Head of caudate nucleus (tissue), 42 donors: ENCODE measurements at regions not wholly inside any gene's neighbourhood (a gene's known extent, or its start where the extent isn't known, plus 50 kb on each side); places are given as distances from the start of the nearest gene placed in this dataset.

Experiments used
- DNase-seq, 42 donors: peaks; one replicate each; pipeline versions ENCODE4 v3.0.0 to v3.0.0-alpha.2; 2020 to 2021; ENCODE audit warnings: mixed read lengths in 7 of 42
- intact Hi-C: fragments of 100-400 bp; cut with DNase I; formaldehyde crosslinking; loops from one replicate; pipeline ENCODE4 v1.15.0; 2022

DNA sequence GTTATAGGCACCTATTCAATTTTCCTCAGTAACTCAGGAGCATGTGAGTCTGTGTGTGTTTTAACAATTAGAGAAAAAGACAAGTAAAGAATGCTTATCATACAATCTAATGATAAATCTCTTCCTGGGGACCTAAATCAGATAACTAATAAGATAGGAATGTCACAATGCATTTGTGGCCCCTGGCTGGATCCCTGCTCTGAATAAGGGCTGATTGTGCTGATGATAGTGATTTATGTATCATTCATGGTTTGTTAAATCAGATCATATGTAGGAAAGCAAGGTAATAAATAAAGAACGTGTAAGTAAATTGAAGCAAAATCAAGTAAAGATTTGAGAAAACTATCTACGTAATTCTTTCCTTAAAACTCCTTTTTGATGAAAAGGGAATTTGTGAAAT is 145.9 kb downstream of the C7orf25 start:
- intact Hi-C loops: no loop called here
- DNase-seq: no peak

DNA sequence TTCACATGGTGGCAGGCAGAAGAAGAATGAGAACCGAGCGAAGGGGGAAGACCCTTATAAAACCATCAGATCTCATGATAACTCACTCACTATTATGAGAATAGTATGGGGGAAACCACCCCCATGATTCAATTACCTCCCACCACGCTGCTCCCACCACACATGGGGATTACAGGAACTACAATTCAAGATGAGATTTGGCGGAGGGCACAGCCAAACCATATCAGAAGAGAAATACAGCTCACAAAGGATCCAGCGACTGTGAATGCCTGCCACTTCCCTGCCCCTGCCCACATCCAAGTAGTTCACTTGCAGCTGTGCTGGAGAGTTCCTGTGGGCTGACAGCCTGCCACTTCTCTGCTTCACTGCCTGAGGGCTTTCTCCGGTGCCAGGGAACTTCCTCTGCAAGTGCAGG is 148.7 kb downstream of the C7orf25 start:
- peak in 19 of 42 donors; percentile 7 to 61 (median 30) for DNase-seq

DNA sequence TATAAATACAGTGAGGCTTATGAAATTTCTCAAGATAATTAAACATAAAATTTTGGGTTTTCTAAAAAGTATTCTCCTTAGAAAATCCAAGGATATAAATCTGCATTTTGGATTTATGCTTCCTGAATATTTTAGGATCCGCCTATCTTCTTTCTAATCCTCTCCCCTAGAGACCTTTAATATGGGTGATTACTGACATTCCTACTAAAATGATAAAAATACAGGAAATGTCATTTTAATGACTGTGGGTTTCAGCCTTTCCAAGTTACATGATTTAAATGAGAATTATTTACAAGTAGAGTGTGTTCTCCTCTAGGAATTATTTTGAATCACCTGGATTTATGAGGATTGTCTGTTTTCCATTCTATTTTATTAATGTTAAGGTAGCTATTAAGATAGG is 150.4 kb downstream of the C7orf25 start:
- intact Hi-C loops: no loop called here
- no peak for DNase-seq

More for the DNA sequence above, 148.7 kb downstream of the C7orf25 start:
- intact Hi-C loops: no loop called here

DNA sequence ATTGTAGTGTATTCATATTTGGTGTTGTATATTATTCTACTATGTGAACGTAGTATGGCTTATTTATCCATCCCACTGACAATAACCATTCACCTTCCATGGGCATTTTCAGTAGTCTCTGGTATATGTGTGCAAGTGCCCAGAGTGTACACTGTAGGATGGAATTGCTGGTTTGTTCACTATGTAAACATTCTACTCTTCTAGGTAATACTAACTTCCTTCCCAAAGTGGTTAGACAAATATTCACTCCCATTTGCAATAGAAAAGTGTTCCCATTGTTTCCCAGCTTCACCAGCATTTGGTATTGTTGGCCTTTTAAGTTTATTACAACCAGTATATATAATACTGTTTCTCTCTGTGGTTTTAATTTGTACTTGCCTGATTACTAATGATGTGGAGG is 153.7 kb downstream of the C7orf25 start:
- DNase-seq: no peak
- intact Hi-C loops: no loop called here

DNA sequence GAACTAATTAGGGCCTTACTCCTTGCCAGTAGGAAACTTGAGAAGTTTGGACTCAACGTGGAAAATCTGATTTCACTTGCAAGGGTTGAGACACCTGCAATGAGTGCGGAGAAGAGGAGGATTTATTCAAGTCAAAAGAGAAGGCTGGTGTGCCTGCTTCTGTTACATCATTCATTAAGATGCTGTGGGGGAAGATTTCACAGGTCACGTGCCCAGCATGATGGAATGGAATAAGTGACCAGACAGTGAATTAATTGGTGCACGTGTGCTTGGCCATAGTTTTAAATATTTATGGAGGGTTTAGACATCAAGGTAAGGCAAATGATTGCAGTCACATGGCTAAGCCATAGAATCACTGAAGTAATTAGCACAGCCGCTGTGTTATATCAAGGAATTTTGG is 155.0 kb downstream of the C7orf25 start:
- no peak for DNase-seq
- intact Hi-C loops: no loop called here

DNA sequence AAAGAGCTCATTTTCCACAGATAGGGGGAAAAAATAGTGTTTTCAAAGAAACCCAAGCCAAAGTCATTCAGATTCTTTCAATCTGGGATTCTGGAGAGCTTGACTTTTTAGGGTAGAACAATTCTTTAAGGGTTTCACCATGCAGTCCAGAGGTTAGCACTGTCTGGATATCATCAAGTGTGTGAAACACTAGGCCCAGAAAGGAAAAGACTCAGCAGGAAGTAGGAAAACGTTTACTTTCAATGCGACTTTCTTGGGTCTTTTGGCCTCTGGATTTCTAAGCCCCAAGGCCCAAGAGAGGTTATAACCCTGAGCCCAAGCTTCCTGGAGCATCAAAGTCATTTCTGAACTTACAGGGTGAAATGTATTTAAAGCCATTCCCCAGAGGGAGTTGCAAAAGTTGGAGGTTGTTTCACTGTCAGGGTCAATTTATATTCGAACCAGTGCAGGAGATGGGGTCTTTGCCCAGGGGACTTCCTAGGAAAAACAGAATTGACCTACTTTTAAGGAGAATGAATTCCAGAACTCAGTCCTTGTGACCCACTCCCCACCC is 158.0 kb downstream of the C7orf25 start:
- intact Hi-C loops: no loop called here
- no peak for DNase-seq

DNA sequence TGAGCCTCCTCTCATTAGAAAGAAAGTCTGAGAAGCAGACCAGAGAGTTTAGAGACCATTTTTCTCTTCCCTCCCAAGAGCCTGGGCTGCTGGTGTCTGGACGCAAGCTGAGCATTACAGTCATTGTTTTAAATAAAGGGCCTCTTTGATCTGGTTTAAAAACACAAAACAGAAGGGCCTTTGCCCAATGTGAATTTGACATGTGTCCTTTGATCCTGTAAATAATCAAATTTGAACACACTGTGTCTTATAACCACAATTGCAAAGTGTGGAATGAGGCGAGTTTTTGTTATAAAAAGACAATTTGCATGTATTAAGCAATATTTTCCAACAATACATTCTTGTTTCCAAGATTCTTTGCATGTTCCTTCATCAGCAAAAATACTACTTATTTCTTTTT is 158.5 kb downstream of the C7orf25 start:
- intact Hi-C loops: no loop called here
- DNase-seq: peak in 7 of 42 donors; percentile 10 to 60 (median 32)

DNA sequence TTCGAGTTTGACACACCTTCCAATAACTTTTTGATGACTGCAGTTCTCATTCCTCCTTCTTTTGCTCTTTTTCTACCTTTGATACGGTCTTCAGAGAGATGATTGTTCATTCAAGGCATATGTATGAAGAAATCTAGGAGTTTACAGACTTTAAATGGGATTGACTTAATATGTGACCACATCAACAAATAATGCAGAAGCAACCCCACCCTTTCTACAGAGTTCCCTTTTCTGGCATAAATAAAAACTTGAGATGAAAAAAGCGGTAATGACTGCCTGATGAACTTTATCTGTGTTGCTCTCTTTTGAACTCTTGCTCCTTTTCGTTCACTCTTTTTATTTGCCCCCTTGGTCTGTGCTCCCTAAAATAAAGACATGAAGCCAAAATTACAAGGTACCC is 161.7 kb downstream of the C7orf25 start:
- no peak for DNase-seq
- intact Hi-C loops: no loop called here

DNA sequence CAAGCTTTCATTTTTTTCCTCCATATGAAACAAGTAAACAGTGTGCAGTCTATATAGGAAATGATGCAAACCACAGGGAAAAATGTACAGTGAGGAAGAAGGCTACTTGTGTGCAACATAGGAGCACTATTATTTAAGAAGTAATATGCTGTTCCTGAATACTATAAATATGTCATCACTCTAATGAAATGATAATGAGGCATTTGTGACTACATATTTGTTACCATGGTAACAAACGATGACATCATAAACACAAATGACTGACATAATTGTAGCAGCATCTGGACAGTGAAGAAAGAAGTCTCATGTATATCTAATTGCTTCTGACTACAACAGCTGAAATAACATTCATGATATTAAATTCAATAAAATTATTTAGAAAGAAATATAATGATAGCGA is 164.8 kb downstream of the C7orf25 start:
- DNase-seq: no peak

DNA sequence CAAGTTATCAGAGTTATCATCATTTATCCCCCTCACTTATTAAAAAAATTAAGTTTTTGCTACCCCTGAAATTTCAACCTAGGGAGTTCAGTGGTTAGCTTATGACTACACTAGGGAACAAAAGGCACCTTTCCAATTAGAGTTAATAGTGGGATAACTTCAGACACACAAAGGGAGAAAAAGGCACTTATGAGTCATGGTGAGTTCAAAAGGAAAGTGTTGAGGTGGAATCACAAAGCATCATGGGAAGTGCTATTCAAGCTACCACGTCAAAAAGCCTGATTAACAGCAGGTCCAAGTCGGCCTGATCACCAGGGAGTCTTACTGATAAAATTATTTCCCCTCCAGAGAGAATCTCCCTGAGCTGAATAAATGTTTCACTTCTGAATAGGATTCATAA is 165.7 kb downstream of the C7orf25 start:
- intact Hi-C loops: no loop called here
- DNase-seq: no peak

More for the DNA sequence above, 164.8 kb downstream of the C7orf25 start:
- intact Hi-C loops: no loop called here

DNA sequence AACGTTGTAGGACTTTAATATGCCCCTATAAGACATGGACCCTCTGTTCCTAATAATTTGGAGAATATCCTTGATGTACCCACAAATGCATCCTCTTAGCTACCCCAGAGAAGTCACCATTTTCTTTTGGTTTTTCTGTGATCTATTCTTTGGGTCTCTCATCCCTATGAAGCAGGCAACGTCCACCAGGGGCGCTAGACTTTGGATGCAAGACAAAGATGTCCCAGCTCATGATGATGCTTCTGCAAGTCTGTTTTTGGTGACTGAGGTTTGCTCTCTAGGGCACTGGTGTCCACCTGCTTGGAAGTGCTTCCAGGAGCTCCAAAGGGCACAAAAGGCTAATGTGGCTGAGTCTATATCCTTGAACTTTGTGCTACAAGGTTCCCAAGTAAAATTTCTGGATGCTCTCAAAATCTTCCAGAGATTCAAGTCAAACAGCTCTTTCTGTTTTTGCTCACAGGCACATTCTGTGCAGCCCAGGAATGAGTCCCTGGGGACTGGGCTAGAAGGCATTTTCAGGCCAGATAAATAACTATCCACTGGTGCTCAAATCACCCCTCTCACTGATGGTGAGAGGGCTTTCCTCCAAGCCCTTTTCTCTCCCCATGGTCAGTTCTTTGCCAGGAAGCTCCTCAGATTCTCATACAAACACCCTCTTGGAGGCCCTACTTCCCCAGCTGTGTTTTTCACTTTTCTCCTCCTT is 166.4 kb downstream of the C7orf25 start:
- DNase-seq: peak in 20 of 42 donors; percentile 10 to 78 (median 42)
- intact Hi-C loops: no loop called here

DNA sequence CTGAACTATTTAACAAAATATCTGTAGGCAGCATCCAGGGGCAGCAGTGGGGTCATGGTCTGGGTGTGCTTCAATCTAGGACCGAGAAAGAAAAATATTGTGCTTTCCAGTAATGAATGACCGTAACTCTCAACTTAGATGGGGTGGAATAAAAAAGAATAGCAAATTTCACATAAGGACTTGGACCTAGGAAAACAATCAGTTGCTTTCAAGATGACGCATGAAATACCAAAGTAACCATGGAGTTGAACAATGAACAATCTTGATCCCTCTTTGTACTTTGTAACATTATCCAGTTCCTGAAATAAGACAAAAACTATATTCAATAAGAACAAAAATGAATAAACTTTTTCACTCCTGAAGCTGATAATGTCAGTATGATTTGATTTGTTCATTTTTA is 167.1 kb downstream of the C7orf25 start:
- intact Hi-C loops: no loop called here

DNA sequence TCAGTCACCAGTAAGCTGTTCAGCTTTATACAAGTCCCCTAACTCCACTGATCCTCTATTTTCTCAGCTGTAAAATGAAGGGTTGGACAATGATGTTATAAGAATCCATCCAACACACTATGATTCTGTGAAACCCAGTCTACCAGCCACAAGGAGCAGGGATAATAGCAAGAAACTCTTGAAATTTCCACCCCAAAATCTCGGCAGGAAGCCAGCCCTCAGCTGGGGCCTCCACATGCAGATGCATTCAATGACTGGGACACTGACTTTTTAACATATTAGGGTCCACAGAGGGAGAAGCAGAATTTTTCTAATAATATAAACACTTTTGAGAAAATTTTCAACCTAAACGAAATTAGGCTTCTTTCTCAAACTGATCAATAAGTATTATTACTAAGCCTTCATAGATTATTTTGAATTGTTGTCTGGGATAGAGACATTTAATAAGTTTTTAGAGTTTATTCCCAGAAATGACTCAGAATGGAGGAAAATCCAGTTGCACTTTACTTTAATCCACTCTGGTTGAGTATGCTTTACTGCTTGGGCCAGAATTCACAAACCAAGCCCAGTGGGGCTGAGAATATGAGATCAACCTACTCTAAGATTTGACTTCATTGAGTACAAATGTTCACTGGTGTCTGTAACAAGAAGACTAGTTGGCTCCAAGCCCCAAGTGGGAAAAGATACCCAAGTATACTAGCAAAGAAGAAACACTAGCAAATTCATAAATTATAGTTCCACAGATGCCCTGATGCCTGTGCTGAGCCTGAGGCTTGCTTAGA is 168.6 kb downstream of the C7orf25 start:
- intact Hi-C loops: no loop called here
- no peak for DNase-seq

More for the DNA sequence above, 167.1 kb downstream of the C7orf25 start:
- no peak for DNase-seq

DNA sequence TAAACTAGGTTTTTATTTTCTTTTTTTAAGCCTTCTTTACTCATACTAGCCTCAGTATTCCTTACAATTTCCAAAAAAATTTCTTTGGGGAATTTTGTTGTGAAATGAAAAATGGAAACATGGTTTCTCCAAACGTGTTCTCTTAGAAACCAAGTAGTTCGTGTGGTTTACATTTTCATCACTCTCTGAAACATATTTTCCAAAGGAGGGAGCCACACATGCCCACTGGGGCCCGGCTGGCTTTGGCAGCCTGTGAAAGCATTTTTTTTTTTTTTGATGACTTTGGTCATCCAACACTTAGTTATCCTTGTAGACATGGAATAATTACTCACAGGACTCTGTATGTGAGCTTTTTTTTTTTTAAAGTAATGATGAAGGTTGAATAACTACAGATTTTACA is 169.6 kb downstream of the C7orf25 start:
- intact Hi-C loops: no loop called here
- no peak for DNase-seq

DNA sequence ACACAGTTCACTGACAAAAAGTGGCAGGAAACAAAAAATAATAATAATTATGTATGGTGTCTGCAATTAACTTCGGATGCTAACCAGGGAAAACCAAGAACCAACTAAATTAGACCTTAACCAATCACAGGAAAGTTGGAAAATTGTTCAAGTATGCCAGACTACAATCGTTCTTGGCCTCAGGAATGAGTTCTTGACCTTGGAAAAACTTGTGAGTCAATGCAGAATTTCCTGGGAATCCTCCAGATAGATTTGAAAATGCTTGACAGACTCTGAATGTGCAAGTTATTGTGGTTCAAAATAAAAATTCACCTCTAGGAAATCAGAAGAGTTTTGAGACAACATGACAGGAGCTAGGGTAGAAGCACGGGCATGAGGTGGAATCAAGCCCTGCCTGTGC is 171.5 kb downstream of the C7orf25 start:
- no peak for DNase-seq
- intact Hi-C loops: no loop called here

DNA sequence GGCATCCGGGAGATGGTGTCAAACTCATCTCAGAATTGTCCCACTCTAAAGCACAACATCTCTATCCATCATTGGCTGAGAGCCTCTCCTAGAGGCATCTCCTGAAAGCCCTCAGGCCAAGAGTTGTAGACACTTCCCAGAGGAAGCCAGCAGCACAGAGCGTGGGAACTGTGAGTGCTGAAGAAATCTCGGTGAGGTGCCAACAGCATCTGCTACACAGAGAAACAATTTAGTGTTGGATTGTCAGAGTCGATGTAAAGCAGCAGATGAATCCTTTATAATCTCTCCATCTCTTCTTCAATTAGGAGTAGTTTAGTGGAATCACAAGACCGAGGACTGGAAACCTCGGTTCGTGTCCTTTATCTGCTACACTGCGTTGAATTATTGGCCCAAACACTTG is 172.2 kb downstream of the C7orf25 start:
- no peak for DNase-seq
- intact Hi-C loops: no loop called here

DNA sequence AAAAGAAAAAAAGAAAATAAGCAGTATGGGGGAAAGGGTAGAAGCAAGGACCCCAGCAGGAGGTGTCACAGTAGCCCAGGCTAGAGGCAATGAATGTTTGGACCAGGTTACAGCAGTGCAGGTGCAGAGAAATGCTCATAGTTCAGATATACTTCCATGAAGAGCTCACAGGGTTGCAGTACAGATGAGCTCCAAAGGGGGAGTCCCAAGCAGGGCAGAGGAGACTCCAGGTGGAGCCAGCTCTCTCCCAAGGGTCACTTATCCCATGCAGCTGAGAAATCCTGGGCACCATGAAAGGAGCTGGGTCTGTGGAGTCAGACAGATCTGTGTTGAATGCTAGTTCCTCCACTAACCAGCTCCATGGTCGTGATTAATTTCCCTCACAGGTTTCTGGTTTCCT is 174.9 kb downstream of the C7orf25 start:
- intact Hi-C loops: no loop called here
- DNase-seq: no peak

DNA sequence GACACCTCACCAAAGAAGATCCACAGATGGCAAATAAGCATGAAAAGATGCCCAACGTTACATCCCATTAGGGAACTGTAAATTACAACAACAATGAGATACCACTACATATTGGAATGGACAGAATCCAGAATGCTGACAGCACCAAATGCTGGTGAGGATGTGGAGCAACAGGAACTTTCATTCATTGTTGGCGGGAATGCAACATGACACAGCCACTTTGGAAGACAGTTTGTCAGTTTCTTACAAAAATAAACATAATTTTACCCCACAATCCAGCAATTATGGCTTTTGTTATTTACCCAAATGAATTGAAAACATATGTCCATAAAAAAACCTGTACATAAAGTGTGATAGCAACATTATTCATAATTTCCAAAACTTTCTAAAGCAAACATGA is 176.8 kb downstream of the C7orf25 start:
- intact Hi-C loops: no loop called here
- no peak for DNase-seq

DNA sequence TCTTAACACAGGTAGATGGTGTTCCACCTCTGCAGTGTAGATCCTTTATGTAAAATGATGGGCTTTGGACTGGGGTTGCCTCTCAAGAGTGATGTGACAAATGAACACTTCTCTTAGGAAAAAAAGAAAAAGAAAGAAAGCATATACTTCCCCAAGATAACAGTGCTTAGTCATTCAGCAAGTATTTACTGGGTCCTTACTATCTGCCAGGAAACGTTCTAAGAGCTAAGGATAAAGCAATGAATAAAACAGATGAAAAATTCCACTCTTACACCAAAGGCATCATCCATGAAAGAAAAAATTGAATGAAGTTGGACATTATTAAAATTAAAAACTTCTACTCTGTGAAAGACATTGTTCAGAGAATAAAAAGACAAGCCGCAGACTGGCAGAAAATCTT is 177.3 kb downstream of the C7orf25 start:
- no peak for DNase-seq
- intact Hi-C loops: no loop called here

DNA sequence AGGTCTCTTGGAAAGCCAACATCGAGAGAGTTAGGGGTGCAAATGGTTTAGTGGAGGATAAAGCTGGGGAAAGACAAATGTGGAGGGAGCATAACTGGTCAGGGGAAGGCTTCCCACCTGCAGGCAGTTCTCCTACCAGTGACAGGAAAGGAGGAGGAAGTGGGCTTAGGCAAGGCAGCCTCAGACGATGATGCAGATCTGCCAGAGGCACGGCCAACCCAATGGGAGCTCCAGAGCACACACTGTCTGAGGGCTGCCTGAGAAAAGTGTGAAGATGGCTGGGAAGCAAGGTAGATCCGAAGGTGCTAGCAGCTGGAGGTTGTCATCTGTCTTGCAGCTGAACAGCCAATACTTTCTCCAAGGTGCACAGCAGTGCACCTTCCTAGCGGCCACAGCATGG is 178.8 kb downstream of the C7orf25 start:
- DNase-seq: no peak
- intact Hi-C loops: no loop called here

DNA sequence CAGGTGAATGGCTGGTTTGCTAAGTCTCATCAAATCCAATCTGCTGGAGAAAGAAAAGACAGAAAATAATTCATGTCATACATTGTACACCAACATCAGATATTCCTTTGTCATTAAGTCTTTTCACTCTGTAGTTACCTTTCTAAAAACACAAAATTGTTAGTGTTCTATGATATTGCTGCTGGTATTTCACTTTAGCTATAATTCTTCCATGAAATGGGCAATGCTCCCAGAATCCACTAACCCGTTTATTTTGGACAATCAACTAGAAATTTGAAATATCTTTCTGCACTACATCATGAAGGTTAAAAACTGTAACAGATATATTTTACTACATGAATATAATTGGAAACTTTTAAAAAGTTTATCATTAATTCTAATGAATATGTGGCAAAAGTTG is 181.3 kb downstream of the C7orf25 start:
- intact Hi-C loops: no loop called here
- no peak for DNase-seq
